OCI-LY7 (cell line): ENCODE measurements at regions not wholly inside any gene's neighbourhood (a gene's known extent, or its start where the extent isn't known, plus 50 kb on each side); places are given as distances from the start of the nearest gene placed in this dataset.
"Not testable (repeated sequence)": the region's sequence is repeated elsewhere in the genome, so short reads cannot be mapped to it uniquely, and the experiment has no call there.

Experiments used
- BruUV-seq: library from RNA; stranded (reverse); fragments of 400-500 nt; replicated peaks from 2 replicates; lab custom pipeline; 2021; lab: Mats Ljungman, UMichigan
- CTCF ChIA-PET: fragments of 300-600 bp; sonication (Branson Sonifier 250); formaldehyde crosslinking; loops from one replicate; lab custom pipeline; 2022; ENCODE audit warnings: antibody characterized with exemption; ENCODE audit not compliant: unreplicated experiment; lab: Charles Lee
- POLR2A ChIA-PET: fragments of 300-600 bp; sonication (Branson Sonifier 250); formaldehyde crosslinking; loops from one replicate; lab custom pipeline; 2022; ENCODE audit warnings: antibody characterized with exemption; lab: Charles Lee
- DNase-seq: peaks from one replicate; pipeline ENCODE4 v3.0.0-alpha.2; 2015; ENCODE audit warnings: low spot score
- H2AFZ ChIP-seq: fragments of 200-600 bp; sonication (generic), shearing (Covaris generic); 2 replicates; pipeline ENCODE4 v1.6.1; 2014; ENCODE audit warnings: mild to moderate bottlenecking, antibody characterized with exemption, low read length, moderate library complexity
- H3K27ac ChIP-seq: fragments of 200-600 bp; sonication (generic); 2 replicates; pipeline ENCODE4 v1.5.1; 2014; ENCODE audit warnings: mixed run types, low read depth, mild to moderate bottlenecking, moderate library complexity, low read length, inconsistent platforms; ENCODE audit not compliant: poor library complexity, severe bottlenecking
- H3K36me3 ChIP-seq: fragments of 200-600 bp; sonication (generic); 2 replicates; pipeline ENCODE4 v1.6.1; 2014; ENCODE audit warnings: mild to moderate bottlenecking, antibody characterized with exemption, low read length, moderate library complexity, mixed read lengths; ENCODE audit not compliant: insufficient read depth
- H3K4me1 ChIP-seq: fragments of 200-600 bp; sonication (generic); 2 replicates; pipeline ENCODE4 v1.5.1; 2014; ENCODE audit warnings: mild to moderate bottlenecking, low read length; ENCODE audit not compliant: insufficient read depth, poor library complexity, severe bottlenecking
- H3K4me2 ChIP-seq: fragments of 200-600 bp; sonication (generic); 2 replicates; pipeline ENCODE4 v1.6.1; 2014; ENCODE audit warnings: mild to moderate bottlenecking, low read length
- H3K4me3 ChIP-seq: fragments of 200-600 bp; sonication (generic); 2 replicates; pipeline ENCODE4 v1.5.1; 2014; ENCODE audit warnings: mild to moderate bottlenecking, low read depth, low read length; ENCODE audit not compliant: poor library complexity, severe bottlenecking
- H3K79me2 ChIP-seq: fragments of 200-600 bp; sonication (generic); 2 replicates; pipeline ENCODE4 v1.6.1; 2016; ENCODE audit warnings: low read depth, mild to moderate bottlenecking, low read length, moderate library complexity, mixed read lengths; ENCODE audit not compliant: insufficient read depth
- H3K9me2 ChIP-seq: fragments of 200-600 bp; sonication (generic); 2 replicates; pipeline ENCODE4 v1.6.1; 2016; ENCODE audit warnings: mild to moderate bottlenecking, low read length, mixed read lengths; ENCODE audit not compliant: insufficient read depth
- H3K9me3 ChIP-seq: fragments of 200-600 bp; sonication (generic); 2 replicates; pipeline ENCODE4 v1.6.1; 2014; ENCODE audit warnings: mild to moderate bottlenecking, mixed run types, low read length, mixed read lengths
- H4K20me1 ChIP-seq: fragments of 200-600 bp; sonication (generic); 2 replicates; pipeline ENCODE4 v1.6.1; 2014; ENCODE audit warnings: mild to moderate bottlenecking, antibody characterized with exemption, low read length, moderate library complexity, mixed read lengths; ENCODE audit not compliant: insufficient read depth
- EZH2phosphoT487 ChIP-seq: fragments of 200-600 bp; sonication (generic); IDR thresholded peaks from 2 replicates; pipeline ENCODE4 v1.6.1; 2018; ENCODE audit warnings: low read depth, borderline replicate concordance, mild to moderate bottlenecking, mixed run types, antibody characterized with exemption, low read length, moderate library complexity, mixed read lengths
- intact Hi-C: fragments of 100-400 bp; cut with micrococcal nuclease; formaldehyde crosslinking; loops from one replicate; pipeline ENCODE4 v1.10.0; 2022; ENCODE audit not compliant: unreplicated experiment
- TF ChIP-seq, protein P1 (sequence below): fragments of 200-600 bp; sonication (generic); conservative IDR thresholded peaks from 2 replicates; pipeline ENCODE4 v1.5.1; 2014; ENCODE audit warnings: mild to moderate bottlenecking, antibody characterized with exemption, low read length, moderate library complexity, mixed read lengths

GRCh38 chr5:85621668-85622067 is 996.1 kb upstream of the COX7C start:
- Histone ChIP-seq H3K4me2 (no peak overlapping the region), H3K27ac (no peak overlapping the region), H2AFZ (no peak overlapping the region), H3K79me2 (no peaks in the 10 kb centered on the region), H3K4me3 (no peak overlapping the region), H3K9me2 (no peaks in the 10 kb centered on the region), H4K20me1 (no peaks in the 10 kb centered on the region), H3K4me1 (no peaks in the 10 kb centered on the region), H3K36me3 (no peaks in the 10 kb centered on the region), H3K9me3 (no peaks in the 10 kb centered on the region)
- intact Hi-C loops, result no loop called here
- no peak for DNase-seq
- CTCF ChIA-PET, result no interaction called here
- POLR2A ChIA-PET, result no interaction called here
- TF ChIP-seq EZH2phosphoT487, result no peak
- TF ChIP-seq, protein P1, sequence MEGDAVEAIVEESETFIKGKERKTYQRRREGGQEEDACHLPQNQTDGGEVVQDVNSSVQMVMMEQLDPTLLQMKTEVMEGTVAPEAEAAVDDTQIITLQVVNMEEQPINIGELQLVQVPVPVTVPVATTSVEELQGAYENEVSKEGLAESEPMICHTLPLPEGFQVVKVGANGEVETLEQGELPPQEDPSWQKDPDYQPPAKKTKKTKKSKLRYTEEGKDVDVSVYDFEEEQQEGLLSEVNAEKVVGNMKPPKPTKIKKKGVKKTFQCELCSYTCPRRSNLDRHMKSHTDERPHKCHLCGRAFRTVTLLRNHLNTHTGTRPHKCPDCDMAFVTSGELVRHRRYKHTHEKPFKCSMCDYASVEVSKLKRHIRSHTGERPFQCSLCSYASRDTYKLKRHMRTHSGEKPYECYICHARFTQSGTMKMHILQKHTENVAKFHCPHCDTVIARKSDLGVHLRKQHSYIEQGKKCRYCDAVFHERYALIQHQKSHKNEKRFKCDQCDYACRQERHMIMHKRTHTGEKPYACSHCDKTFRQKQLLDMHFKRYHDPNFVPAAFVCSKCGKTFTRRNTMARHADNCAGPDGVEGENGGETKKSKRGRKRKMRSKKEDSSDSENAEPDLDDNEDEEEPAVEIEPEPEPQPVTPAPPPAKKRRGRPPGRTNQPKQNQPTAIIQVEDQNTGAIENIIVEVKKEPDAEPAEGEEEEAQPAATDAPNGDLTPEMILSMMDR, result no peak
- BruUV-seq, result no TSS peak

- no peak overlapping the region for H2AFZ ChIP-seq
- H3K4me1 ChIP-seq, result no peaks in the 10 kb centered on the region
- H4K20me1 ChIP-seq, result no peaks in the 10 kb centered on the region
- no peak for TF ChIP-seq EZH2phosphoT487
- TF ChIP-seq, protein P1, result no peak
- H3K4me3 ChIP-seq, result no peak overlapping the region
- DNase-seq, result no peak
- H3K9me3 ChIP-seq, result no peaks in the 10 kb centered on the region
- BruUV-seq, result no TSS peak
- no peaks in the 10 kb centered on the region for H3K36me3 ChIP-seq
- ChIA-PET CTCF (no interaction called here), POLR2A (no interaction called here)
- H3K9me2 ChIP-seq, result no peaks in the 10 kb centered on the region
- no peaks in the 10 kb centered on the region for H3K79me2 ChIP-seq
- H3K4me2 ChIP-seq, result no peak overlapping the region
- intact Hi-C loops, result no loop called here
- no peak overlapping the region for H3K27ac ChIP-seq
Observed at GRCh38 chr5:85628153-85628552, 989.6 kb upstream of the COX7C start.

GRCh38 chr5:85638495-85639125 is 979.1 kb upstream of the COX7C start:
- H3K9me3 ChIP-seq, H3K9me2 ChIP-seq, CTCF ChIA-PET, H3K4me1 ChIP-seq, H3K4me2 ChIP-seq, H3K79me2 ChIP-seq, DNase-seq, H3K36me3 ChIP-seq, H2AFZ ChIP-seq, H3K4me3 ChIP-seq, BruUV-seq, intact Hi-C loops, POLR2A ChIA-PET, H4K20me1 ChIP-seq, H3K27ac ChIP-seq: not testable (repeated sequence)
